HG03354 (cell line): ENCODE measurements at regions not wholly inside any gene's neighbourhood (a gene's known extent, or its start where the extent isn't known, plus 50 kb on each side); places are given as distances from the start of the nearest gene placed in this dataset.

Experiments used
- ATAC-seq: cut with Tn5 transposase; IDR thresholded peaks from one replicate; pipeline ENCODE4 v1.9.1; 2021; ENCODE audit warnings: mild to moderate bottlenecking; ENCODE audit not compliant: unreplicated experiment, poor library complexity, severe bottlenecking

DNA sequence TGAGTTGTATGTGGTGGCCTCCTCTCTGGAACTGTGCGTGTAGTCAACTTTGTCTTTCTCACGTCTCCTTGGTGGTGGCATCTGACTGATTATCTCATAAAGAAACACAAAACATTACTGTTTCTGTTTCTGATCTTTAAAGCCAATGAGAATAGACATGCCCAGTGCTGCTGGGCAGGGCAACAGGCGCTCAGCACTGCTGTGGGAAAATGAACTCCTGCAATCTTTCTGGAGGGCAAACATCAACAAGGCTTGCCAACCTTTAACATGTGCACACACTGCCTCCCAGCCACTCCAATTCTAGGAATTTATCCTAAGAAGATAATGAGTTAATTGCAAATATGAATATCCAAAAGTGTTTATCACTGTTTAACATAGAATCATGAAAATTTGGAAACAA is 106.3 kb upstream of the CD93 start:
- no peak for ATAC-seq

DNA sequence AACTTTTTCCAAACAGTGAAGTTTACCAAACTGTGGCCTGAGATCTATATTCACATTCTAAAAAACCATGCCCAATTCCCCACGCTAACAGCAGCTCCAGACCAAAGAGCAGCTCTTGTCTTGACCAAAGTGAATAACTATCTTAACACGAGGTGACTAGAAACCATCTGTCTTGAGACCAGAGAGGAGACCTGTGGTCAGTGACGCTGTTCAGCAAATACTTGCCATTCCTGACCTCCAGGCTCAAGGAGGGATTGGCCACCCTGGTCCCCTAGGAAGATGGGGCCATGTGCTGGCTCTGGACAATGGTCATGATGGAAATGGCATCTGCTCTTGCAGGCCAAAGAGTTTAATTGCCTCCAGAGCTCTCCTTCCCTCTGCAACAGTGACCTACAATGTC is 104.4 kb upstream of the CD93 start:
- ATAC-seq = no peak

DNA sequence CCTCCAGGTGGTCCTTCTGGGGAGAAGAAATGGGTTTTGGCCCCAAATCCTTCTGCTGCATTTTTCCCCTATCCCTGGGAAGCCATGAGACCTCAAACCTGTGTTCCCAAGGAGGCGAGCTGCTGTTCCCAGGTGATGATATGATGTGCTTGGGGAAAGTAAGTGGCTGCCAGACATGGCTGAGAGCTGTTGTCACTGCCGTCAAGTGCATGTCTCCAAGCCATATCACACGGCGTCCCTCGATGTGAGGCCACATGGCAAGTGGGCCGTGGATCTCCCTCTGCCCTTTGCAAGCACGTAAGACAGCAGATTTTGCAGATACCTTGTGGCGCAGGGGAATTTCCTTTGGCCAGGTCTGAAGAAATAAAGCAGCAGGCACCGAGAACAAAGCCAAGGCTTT is 103.7 kb upstream of the CD93 start:
- ATAC-seq = no peak

DNA sequence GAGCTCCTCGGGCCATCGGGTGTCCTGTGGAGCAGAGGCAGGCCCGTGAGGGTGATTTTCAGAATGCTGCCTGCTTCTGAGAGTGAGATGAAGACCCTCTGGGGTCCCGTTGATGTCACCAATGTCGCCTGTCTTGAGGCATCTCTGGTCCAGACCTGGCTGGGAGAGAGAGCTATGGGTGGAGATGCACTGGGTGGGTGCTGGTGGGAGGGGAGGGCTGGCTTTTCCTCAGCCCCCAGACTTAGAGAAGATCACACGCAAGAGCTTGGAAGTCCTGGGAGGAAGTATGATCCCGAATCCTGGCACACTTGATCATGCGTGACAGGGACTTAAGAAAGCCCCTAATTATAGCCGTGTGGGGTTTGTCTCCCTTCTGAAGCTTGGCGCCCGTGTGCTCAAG is 103.2 kb upstream of the CD93 start:
- ATAC-seq = no peak

DNA sequence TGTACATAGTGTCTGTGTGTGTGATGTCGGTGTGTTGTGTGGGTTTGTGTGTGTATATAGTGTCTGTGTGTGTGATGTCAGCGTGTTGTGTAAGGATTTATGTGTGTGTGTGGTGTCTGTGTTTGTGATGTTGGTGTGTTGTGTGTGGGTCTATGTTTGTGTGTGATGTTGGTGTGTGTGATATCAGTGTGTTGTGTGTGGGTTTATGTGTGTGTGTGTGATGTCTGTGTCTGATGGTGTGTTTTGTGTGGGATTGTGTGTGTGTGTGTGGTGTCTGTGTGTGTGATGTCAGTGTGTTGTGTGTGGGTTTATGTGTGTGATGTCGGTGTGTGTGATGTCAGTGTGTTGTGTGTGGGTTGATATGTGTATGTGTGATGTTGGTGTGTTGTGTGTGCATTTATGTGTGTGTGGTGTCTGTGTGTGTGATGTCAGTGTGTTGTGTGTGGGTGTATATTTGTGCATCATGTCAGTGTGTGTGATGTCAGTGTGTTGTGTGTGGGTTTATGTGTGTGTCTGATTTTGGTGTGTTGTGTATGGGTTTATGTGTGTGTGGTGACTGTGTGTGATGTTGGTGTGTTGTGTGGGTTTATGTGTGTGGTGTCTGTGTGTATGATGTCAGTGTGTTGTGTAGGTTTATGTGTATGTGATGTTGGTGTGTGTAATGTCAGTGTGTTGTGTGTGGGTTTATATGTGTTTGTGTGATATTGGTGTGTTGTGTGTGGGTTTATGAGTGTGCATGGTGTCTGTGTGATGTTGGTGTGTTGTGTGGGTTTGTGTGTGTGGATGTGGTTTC is 102.4 kb upstream of the CD93 start:
- ATAC-seq = no peak

DNA sequence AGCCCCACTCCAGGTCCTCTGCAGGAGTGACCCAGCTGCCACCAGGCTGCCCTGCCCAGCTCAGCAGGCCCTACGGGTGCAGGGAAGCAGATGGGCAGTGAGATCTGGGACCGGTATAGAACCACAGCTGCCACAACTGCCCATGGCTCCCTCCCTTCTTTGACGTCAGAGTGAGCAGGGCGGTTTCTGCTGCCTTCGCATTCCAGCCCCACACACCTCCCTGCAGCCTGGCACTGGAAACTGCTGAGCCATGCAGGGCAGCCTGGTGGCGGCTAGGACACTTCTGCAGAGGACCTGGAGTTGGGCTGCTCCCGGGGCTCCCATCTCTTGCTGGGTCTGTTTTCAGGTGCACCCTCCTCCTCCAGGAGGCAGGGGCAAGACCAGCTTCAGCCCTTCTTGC is 101.6 kb upstream of the CD93 start:
- ATAC-seq = no peak

DNA sequence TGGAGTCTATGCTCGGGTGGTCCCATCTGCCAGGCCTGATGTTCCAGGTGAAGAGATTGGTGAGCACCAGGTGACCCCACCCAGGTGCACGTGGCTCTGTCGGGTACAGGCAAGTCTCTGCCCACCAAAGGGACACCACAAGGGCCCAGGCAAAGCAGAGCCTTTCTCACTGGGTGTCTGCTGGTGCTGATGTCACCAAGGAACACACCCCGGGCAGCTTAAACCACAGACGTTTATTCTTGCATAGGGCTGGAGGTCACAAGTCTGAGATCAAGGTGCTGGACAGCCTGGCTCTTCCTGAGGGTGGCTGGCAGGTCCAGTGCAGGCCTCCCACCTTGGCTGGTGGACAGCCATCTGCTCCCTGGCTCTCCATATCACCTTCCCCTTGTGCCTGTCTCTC is 100.7 kb upstream of the CD93 start:
- no peak for ATAC-seq

DNA sequence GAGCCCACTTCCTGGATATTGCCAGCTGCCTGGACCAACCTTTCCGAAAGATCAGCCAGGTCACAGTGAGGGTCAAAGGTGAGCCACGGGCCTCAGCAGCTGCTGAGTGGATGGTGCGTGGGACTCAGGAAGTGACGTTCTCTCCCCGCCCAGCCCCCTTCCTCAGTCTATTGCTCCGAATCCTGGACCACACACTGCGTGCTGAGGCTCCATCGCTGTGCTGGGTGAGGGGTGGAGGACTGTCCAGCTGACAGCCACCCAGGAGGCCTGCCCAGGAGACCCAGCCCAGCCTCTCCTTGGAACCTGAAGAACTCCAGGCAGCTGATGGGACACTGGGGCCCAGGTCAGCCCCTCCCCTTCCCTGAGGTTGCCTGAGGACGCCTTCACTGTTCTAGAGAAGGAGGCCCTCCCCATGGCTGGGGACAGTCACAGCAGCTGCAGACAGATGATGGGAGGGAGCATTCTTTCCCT is 94.4 kb upstream of the CD93 start:
- ATAC-seq = no peak

DNA sequence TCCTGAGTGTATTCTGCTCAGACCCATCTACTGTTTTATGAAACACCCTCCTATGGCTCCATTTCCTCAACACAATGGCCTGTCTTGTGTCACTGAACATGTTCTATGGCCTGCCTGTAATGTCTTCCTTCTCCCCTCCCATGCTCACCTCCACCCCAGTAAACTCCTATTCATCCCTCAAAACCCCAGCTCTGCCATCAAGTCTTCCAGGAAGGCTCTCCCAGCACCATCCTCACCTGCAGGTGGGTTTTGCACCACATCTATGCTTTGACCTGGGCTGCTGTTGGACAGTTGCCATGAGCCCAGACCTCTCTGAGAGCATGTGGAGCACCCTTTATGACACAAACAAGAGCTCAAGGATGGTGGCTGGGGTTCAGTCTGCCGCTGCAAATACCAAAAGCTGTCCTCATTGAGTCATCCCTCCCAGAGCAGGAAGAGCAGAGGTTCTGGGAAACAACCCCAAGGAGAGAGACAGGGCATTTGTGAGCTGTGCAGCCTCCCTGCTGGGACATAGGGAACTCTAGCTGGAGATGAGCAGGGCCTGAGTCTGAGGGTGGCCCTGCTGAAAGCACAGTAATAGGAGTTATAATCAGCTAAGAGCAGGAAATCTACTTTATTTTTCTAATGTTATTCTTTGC is 93.8 kb upstream of the CD93 start:
- ATAC-seq = no peak

DNA sequence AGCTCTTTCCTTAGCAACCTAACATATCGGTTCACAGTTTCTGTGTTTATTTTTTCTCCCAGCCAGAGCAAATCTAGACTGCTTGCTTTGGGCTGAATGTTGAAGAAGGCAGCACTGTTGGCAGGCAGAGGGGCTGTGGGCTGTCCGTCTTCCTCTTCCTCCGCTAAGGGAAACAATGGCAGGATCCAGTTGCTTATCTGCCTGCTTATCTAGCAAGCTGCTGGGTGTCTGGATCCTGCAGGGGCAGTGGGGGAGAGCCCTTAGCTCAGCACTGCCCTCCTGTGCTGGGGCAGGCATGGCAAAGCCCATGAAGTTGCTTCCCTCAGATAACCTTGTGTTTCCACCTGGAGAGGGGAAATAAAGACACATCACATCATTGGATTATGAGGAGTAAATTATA is 92.7 kb upstream of the CD93 start:
- ATAC-seq = no peak

DNA sequence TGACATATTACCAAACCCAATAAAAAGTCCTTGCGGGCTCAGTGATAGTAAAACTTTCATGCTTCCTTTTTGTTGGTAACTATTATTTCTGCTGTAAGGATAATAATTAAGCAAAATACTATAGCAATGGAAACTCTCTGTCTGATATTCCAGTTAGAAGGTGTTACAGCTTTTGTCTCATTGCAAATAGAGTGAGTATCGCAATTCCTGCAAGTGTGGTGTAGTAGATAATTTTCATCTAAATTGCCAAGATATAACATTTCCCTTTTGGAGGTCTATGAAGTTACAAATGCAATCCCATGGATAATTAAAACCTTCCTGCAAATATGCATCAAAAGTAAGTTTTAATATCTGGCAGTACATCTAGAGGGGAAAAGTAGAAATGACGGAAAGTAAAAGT is 88.7 kb upstream of the CD93 start:
- no peak for ATAC-seq

DNA sequence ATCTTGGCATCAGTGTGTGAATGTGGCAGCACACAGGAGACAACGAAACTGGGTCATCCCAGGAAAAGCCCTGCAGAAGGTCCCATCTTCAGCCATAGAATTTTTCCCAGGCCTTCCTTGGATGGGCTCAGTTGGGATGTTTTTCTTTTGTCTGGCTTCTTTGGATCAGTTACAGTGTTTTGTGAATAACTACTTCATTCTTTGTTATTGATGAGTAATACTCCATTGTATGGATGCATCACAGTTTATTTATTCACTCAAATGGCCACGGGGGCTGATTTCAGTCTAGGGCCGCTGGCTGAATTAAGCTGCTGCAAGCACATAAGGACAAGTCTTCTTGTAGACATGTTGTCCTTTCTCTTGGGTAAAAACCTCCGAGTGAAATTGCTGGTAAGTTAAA is 81.3 kb upstream of the CD93 start:
- no peak for ATAC-seq

DNA sequence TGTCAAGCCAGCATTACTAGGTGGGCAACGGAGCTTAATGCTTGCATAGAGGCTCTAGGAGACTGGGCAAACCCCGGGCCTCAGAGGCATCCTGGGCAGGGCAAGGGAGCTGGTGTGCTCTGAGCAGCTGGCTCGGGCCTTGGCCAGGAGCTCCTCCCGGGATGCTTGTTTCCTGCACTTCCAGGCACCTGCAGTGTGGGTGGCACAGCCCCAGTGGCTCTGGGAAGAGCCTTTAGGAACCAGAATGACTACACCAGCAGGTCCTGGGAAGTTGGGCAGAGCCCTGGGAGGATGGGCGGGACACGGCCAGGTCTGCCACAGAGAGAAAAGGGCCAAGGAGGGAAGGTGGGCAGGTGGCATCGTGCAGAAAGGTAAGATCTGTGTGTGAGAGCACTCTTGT is 80.4 kb upstream of the CD93 start:
- no peak for ATAC-seq

DNA sequence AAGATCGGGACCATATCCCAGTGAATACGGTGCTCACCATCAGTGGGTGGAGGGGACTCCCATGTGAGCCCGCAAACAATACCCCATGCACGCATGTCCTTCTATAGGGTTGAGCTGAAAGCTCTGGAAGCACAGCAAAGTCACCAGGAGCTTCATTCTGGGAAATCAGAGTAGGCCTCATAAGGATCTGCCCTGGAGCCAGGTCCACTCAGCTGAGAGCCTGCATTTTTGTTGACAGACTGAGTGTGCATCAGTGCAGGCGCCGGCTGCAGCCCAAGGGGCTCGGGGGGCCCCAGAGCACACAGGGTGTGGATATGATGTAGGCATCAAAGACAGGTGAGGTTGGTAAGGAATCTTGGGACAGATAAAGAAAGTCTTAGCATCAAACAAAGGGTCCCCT is 79.8 kb upstream of the CD93 start:
- no peak for ATAC-seq

DNA sequence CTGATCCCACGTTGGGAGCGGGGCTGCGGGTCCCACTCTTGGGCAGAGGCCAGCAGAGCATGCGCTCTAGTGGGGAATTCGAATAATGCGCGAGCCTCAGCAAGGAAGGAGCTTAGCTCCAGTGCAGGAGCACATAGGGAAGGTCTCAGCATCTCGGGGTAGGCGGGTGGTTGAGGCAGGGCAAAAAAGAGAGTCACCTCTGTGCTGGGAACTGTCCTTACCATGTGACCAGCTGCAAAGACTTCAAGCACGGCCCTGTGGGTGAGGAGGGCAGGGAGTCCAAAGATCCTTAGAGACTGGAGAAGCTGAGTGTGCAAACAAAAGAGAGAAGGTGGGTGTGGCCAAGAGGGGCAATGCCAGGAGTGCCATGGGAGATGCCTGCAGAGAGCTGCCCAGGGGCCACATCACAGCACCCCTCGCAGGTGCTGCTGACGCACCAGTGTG is 79.2 kb upstream of the CD93 start:
- ATAC-seq = no peak

DNA sequence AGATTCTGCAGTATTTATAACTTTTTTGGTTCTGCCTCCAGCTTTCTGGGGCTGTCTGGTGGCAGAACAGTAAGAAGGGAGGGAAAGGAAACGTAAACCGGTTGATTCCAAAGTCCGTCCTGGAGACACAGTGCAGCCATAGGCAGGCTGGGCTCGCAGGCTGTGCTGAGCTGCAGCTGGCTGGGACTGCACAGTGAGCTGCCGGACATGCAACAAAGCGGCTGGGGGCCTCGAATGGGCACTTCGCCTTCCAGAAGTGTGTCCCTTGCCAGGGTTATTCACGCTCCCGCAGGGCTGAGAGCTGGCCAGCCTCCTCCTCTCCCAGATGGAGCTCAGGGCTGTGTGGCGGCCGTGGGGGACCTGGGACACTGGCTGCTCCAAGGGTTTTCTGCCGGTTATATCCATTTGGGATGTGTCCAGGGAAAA is 78.1 kb upstream of the CD93 start:
- ATAC-seq = no peak

DNA sequence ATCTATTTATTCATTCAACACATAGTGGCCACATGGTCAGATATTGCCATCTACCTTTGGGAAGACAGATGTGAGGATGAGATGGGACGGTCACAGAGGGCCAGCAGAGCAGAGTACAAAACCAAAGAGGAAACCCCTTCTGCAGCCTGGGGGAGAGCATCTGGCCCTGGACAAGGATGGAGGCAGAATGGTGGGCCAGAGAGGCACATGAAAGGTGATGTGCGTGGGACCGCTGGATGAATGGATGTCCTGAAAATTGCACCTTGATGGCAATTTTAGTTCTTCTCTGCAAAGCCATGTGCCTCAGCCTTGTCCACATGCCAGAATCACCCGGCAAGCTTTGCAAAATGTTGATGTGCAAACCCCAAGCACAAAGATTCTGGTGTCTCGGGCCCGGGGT is 77.4 kb upstream of the CD93 start:
- ATAC-seq = no peak

DNA sequence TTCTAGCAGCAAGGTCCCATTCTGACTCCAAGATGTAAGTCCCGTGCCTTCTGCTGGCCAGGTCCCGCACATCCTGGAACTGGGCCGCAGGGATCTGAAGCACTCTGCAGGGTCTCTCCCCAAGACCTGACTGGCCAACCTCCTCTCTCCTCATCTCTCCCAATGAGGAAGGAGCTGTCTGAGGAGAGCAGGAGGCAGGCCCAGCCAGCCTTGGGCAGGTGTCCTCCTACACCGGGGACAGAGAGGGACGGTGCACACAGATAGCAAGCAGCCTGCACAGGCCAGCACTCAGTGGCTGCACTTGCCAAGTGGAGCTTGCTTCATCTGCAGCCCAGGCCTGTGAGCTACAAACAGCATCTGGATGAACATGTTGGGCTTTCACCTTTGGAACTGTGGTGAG is 76.8 kb upstream of the CD93 start:
- ATAC-seq = no peak

DNA sequence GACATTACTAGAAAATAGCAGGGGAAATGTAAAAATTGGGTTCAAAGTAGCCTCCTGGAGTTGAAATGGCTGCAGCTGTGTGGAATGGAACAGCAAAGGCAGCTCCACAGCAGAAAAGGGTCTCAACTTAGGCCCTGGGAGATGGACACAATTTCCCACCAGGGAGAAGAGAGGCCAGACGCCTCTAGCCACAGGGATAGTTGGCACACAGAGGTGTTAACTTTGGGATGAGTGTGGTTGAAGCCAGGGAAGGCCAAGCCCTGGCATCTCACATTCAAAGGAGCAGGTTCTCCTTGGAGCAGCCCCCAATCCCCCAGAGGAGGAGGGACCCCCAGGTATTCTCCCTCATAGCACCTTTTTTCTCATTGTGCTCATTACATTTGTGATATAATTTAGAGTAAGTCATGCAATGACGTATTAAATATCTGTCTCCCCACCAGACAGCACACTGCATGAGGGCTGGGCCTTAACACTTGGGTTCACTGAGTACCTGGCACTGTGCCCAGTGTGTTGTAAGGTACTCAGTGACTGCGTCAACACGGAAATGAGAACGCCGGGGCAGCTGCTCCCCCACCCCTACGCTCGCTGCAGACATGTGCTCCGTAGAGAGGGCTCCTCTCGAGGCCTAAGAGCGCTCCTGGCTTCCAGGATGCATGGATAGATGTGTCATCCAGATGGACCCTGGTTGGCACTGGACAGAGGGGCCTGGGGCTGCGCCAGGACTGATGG is 76.0 kb upstream of the CD93 start:
- ATAC-seq = no peak

DNA sequence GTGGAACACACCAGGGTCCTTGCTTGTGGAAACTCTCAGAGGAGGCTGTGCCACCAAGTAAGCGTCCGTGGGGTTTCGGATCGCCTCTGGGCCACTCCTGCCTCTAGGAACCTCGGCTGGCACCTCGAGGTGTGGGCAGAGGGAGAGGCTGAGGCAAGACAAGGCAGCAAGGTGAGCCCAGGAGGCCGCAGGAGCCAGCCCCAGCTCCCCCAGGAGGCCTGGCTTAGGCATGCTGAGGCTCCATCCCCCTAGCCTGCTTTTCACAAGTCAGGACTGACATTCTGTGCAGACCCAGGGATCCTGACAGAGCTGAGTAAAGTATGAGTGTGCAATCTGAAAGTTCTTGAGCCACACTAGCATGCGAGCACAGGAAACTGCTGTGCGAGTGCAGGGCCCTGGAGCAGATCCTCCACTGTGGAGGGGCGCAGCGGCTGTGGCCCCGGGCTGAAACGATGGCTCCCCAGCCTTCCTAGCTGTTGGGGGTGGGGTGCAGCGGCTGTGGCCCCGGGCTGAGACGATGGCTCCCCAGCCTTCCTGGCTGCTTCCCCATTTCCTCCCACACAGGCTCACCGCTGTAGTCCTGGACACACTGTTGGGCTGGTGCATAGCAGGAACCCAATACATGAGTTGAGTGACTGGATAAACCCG is 75.2 kb upstream of the CD93 start:
- ATAC-seq = no peak
